ENCODE measurements at regions not wholly inside any gene's neighbourhood (a gene's known extent, or its start where the extent isn't known, plus 50 kb on each side); places are given as distances from the start of the nearest gene placed in this dataset.
A peak's percentile ranks its signal among the peaks of the same experiment; 100 is the strongest.

DNA sequence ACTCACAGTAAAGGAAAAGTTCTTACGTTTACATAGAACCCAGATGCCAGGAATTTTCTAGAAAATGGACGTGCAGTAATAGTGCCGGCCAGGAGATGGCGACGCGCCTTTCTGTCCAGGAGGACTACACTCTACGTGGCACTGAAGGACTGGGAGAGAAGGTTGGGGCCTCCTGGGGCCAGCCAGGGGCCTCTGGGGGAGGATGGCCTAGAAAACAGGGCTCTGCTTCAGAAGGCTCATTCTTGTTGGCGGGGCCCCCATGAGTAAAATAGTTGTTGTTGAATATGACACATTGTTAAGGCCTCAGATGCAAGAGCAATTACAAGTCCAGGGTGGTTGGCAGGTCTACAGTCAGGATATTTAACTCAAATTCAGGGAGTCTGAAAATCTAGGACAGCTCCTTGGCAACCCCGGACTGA lies 120.1 kb upstream of the MAX start:
- no peaks in the 10 kb centered on the region for H3K4me1 ChIP-seq (ENCODE audit: control insufficient read depth in 4 of 4, insufficient read depth in 4 of 4, low read length in 3 of 4)
- DNase-seq (ENCODE audit: low spot score) = peak; percentile 52
- no peaks in the 10 kb centered on the region for H3K36me3 ChIP-seq (ENCODE audit: control insufficient read depth in 4 of 4, insufficient read depth in 3 of 4, low read depth in 1 of 4, low read length in 3 of 4)
- TF ChIP-seq YY1 (IDR thresholded peaks at IDR 0.05) (no peak), MAX (IDR thresholded peaks at IDR 0.05) (no peak), GABPA (IDR thresholded peaks at IDR 0.05 in 1 of 2, conservative IDR thresholded peaks at IDR 0.05 in 1 of 2) (no peak), RAD21 (IDR thresholded peaks at IDR 0.05) (peak; percentile 71 to 82), RXRA (IDR thresholded peaks at IDR 0.05) (no peak)
- TF ChIP-seq, protein P1, sequence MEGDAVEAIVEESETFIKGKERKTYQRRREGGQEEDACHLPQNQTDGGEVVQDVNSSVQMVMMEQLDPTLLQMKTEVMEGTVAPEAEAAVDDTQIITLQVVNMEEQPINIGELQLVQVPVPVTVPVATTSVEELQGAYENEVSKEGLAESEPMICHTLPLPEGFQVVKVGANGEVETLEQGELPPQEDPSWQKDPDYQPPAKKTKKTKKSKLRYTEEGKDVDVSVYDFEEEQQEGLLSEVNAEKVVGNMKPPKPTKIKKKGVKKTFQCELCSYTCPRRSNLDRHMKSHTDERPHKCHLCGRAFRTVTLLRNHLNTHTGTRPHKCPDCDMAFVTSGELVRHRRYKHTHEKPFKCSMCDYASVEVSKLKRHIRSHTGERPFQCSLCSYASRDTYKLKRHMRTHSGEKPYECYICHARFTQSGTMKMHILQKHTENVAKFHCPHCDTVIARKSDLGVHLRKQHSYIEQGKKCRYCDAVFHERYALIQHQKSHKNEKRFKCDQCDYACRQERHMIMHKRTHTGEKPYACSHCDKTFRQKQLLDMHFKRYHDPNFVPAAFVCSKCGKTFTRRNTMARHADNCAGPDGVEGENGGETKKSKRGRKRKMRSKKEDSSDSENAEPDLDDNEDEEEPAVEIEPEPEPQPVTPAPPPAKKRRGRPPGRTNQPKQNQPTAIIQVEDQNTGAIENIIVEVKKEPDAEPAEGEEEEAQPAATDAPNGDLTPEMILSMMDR (IDR thresholded peaks at IDR 0.05; ENCODE audit: low read depth, low read length, missing input control) = peak; percentile 53
- WGBS = 40% methylated on average over 9 of the region's 9 CpGs
- no peak overlapping the region for H3K9ac ChIP-seq (ENCODE audit: low read depth in 1 of 2, low read length in 2 of 2)
- no peaks in the 10 kb centered on the region for H3K9me3 ChIP-seq (ENCODE audit: control insufficient read depth in 4 of 4, low read length in 3 of 4)
- no peaks in the 10 kb centered on the region for H3K27me3 ChIP-seq (ENCODE audit: control insufficient read depth in 4 of 4, insufficient read depth in 4 of 4, low read length in 3 of 4)
- H3K4me3 ChIP-seq (ENCODE audit: low read depth in 1 of 3, low read length in 3 of 3) = no peak overlapping the region
- no peak overlapping the region for H3K27ac ChIP-seq (ENCODE audit: low read depth in 1 of 2, low read length in 2 of 2)

DNA sequence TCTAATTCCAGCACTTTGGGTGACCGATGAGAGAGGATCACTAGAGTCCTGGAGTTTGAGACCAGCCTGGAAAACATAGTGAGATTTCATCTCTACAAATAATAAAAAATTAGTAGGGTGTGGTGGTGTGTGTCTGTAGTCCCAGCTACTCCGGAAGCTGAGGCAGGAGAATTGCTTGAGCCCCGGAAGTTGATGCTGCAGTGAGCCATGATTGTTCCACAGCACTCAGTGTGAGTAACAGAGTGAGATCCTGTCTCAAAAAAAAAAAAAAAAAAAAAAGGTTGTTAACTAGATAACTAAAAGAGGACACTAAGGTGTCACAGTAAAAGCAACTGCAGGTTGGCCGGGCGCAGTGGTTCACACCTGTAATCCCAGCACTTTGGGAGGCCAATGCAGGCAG lies 121.3 kb upstream of the MAX start:
- Histone ChIP-seq H3K4me1 (ENCODE audit: control insufficient read depth in 4 of 4, insufficient read depth in 4 of 4, low read length in 3 of 4) (no peaks in the 10 kb centered on the region), H3K27me3 (ENCODE audit: control insufficient read depth in 4 of 4, insufficient read depth in 4 of 4, low read length in 3 of 4) (no peaks in the 10 kb centered on the region)
- WGBS = 97% methylated on average over 5 of the region's 5 CpGs

GRCh38 chr14:65224799-65225198 lies 122.5 kb upstream of the MAX start:
- H3K9me3 ChIP-seq (ENCODE audit: control insufficient read depth in 4 of 4, low read length in 3 of 4) = no peaks in the 10 kb centered on the region
- no peaks in the 10 kb centered on the region for H3K4me1 ChIP-seq (ENCODE audit: control insufficient read depth in 4 of 4, insufficient read depth in 4 of 4, low read length in 3 of 4)
- H3K36me3 ChIP-seq (ENCODE audit: control insufficient read depth in 4 of 4, insufficient read depth in 3 of 4, low read depth in 1 of 4, low read length in 3 of 4) = no peaks in the 10 kb centered on the region
- H3K27ac ChIP-seq (ENCODE audit: low read depth in 1 of 2, low read length in 2 of 2) = no peak overlapping the region
- H3K4me3 ChIP-seq (ENCODE audit: low read depth in 1 of 3, low read length in 3 of 3) = no peak overlapping the region
- DNase-seq (ENCODE audit: low spot score) = no peak
- no peaks in the 10 kb centered on the region for H3K27me3 ChIP-seq (ENCODE audit: control insufficient read depth in 4 of 4, insufficient read depth in 4 of 4, low read length in 3 of 4)
- H3K9ac ChIP-seq (ENCODE audit: low read depth in 1 of 2, low read length in 2 of 2) = no peak overlapping the region
- TF ChIP-seq MAX (IDR thresholded peaks at IDR 0.05) (no peak), SP1 (IDR thresholded peaks at IDR 0.05) (no peak), JUND (IDR thresholded peaks at IDR 0.05) (no peak), NR2F2 (IDR thresholded peaks at IDR 0.05) (no peak), RAD21 (IDR thresholded peaks at IDR 0.05) (no peak), HNF4A (conservative IDR thresholded peaks at IDR 0.05) (no peak), EGR1 (IDR thresholded peaks at IDR 0.05; ENCODE audit: low read depth in 2 of 2) (no peak), YY1 (IDR thresholded peaks at IDR 0.05) (no peak), ZBTB33 (IDR thresholded peaks at IDR 0.05) (no peak), HNF4G (IDR thresholded peaks at IDR 0.05) (no peak), FOXA2 (IDR thresholded peaks at IDR 0.05) (no peak), ATF3 (IDR thresholded peaks at IDR 0.05) (no peak)
- 14% methylated on average over 1 of the region's 1 CpG for WGBS

More for the DNA sequence above, 121.3 kb upstream of the MAX start:
- TF ChIP-seq EGR1 (IDR thresholded peaks at IDR 0.05; ENCODE audit: low read depth in 2 of 2) (no peak), ZBTB33 (IDR thresholded peaks at IDR 0.05) (no peak), HNF4A (conservative IDR thresholded peaks at IDR 0.05) (no peak), NR2F2 (IDR thresholded peaks at IDR 0.05) (no peak)
- no peak overlapping the region for H3K27ac ChIP-seq (ENCODE audit: low read depth in 1 of 2, low read length in 2 of 2)
- no peak overlapping the region for H3K9ac ChIP-seq (ENCODE audit: low read depth in 1 of 2, low read length in 2 of 2)
- H3K9me3 ChIP-seq (ENCODE audit: control insufficient read depth in 4 of 4, low read length in 3 of 4) = no peaks in the 10 kb centered on the region
- no peaks in the 10 kb centered on the region for H3K36me3 ChIP-seq (ENCODE audit: control insufficient read depth in 4 of 4, insufficient read depth in 3 of 4, low read depth in 1 of 4, low read length in 3 of 4)
- no peak overlapping the region for H3K4me3 ChIP-seq (ENCODE audit: low read depth in 1 of 3, low read length in 3 of 3)
- DNase-seq (ENCODE audit: low spot score) = no peak
